Fibroblast of lung (primary cell): ENCODE measurements at regions not wholly inside any gene's neighbourhood (a gene's known extent, or its start where the extent isn't known, plus 50 kb on each side); places are given as distances from the start of the nearest gene placed in this dataset.

ENCODE experiments used
- DNase-seq, 2 donors: peaks; one replicate each; pipeline versions ENCODE4 v3.0.0 to v3.0.0-alpha.2; 2010; ENCODE audit warnings: low read depth in 2 of 2
- H2AFZ ChIP-seq: 2 replicates; pipeline ENCODE4 v1.5.1; 2012; ENCODE audit warnings: low read length, control low read depth, inconsistent platforms
- H3K27ac ChIP-seq: 2 replicates; pipeline ENCODE4 v1.5.1; 2011; ENCODE audit warnings: low read length, control low read depth; ENCODE audit not compliant: insufficient read depth
- H3K27me3 ChIP-seq: 2 replicates; pipeline ENCODE4 v1.5.1; 2011; ENCODE audit warnings: mild to moderate bottlenecking, low read length; ENCODE audit not compliant: control insufficient read depth, insufficient read depth
- H3K36me3 ChIP-seq: 2 replicates; pipeline ENCODE4 v1.5.1; 2011; ENCODE audit warnings: low read length; ENCODE audit not compliant: control insufficient read depth, insufficient read depth
- H3K4me1 ChIP-seq: 2 replicates; pipeline ENCODE4 v1.5.1; 2011; ENCODE audit warnings: low read length; ENCODE audit not compliant: control insufficient read depth, insufficient read depth; ENCODE audit errors: extremely low read depth
- H3K4me2 ChIP-seq: 2 replicates; pipeline ENCODE4 v1.5.1; 2011; ENCODE audit warnings: low read length, control low read depth; ENCODE audit not compliant: insufficient read depth; ENCODE audit errors: extremely low read depth
- H3K4me3 ChIP-seq, 4 experiments: fragments of 200-600 bp in 1 of 4; sonication (generic) in 1 of 4; replicated peaks in 1 of 4; 2 replicates each; pipeline ENCODE4 v1.5.1; 2011 to 2016; ENCODE audit warnings: low read length in 4 of 4, low read depth in 3 of 4, mild to moderate bottlenecking in 3 of 4, control low read depth in 2 of 4, inconsistent platforms in 1 of 4, mixed read lengths in 1 of 4; ENCODE audit not compliant: insufficient read depth in 1 of 4; ENCODE audit errors: control extremely low read depth in 1 of 4
- H3K79me2 ChIP-seq: 2 replicates; pipeline ENCODE4 v1.5.1; 2012; ENCODE audit warnings: mild to moderate bottlenecking, low read length, inconsistent platforms; ENCODE audit not compliant: control insufficient read depth, insufficient read depth
- H3K9ac ChIP-seq: 2 replicates; pipeline ENCODE4 v1.5.1; 2011; ENCODE audit warnings: mild to moderate bottlenecking, low read length, control low read depth; ENCODE audit not compliant: insufficient read depth
- H3K9me3 ChIP-seq: 2 replicates; pipeline ENCODE4 v1.5.1; 2012; ENCODE audit warnings: low read depth, low read length; ENCODE audit not compliant: control insufficient read depth, insufficient read depth
- H4K20me1 ChIP-seq: 2 replicates; pipeline ENCODE4 v1.5.1; 2011; ENCODE audit warnings: low read length; ENCODE audit not compliant: control insufficient read depth, insufficient read depth; ENCODE audit errors: extremely low read depth
- CTCF ChIP-seq, 2 donors: IDR thresholded peaks in 1 of 2; conservative IDR thresholded peaks in 1 of 2; 1 replicate in 1 of 2; 2 replicates in 1 of 2; pipeline ENCODE4 v1.5.1; 2011 to 2012; ENCODE audit warnings: low read length in 2 of 2, control low read depth in 1 of 2, inconsistent platforms in 1 of 2, low read depth in 1 of 2, mild to moderate bottlenecking in 1 of 2
- EZH2 ChIP-seq: IDR thresholded peaks from 2 replicates; pipeline ENCODE4 v1.5.1; 2012; ENCODE audit warnings: low read length, control low read depth, mild to moderate bottlenecking; ENCODE audit errors: missing control alignments

- Histone ChIP-seq H3K36me3 (no peaks in the 10 kb centered on the region), H3K27ac (no peak overlapping the region), H2AFZ (no peak overlapping the region), H3K27me3 (no peaks in the 10 kb centered on the region), H3K79me2 (no peaks in the 10 kb centered on the region), H3K4me3 (no peak overlapping the region), H3K9ac (no peak overlapping the region), H3K9me3 (no peaks in the 10 kb centered on the region), H3K4me2 (no peak overlapping the region), H4K20me1 (no peaks in the 10 kb centered on the region), H3K4me1 (no peaks in the 10 kb centered on the region)
- no peak for TF ChIP-seq CTCF (conservative IDR thresholded peaks at IDR 0.05 in 1 of 2, IDR thresholded peaks at IDR 0.05 in 1 of 2; ENCODE audit: low read depth in 1 of 2, low read length in 2 of 2)
- no peak for TF ChIP-seq EZH2
- no peak for DNase-seq
Observed at GRCh38 chr4:133574248-133574647, 425.2 kb downstream of the PCDH10 start.

GRCh38 chr4:133565379-133565778, 416.3 kb downstream of the PCDH10 start:
- H3K9ac ChIP-seq, result no peak overlapping the region
- no peak overlapping the region for H3K27ac ChIP-seq
- TF ChIP-seq CTCF (conservative IDR thresholded peaks at IDR 0.05 in 1 of 2, IDR thresholded peaks at IDR 0.05 in 1 of 2; ENCODE audit: low read depth in 1 of 2, low read length in 2 of 2) (no peak), EZH2 (no peak)
- no peaks in the 10 kb centered on the region for H3K79me2 ChIP-seq
- H3K9me3 ChIP-seq, result no peaks in the 10 kb centered on the region
- H3K36me3 ChIP-seq, result no peaks in the 10 kb centered on the region
- peak; percentile 83 to 95 for DNase-seq
- H3K27me3 ChIP-seq, result no peaks in the 10 kb centered on the region
- no peak overlapping the region for H2AFZ ChIP-seq
- H3K4me1 ChIP-seq, result no peaks in the 10 kb centered on the region
- H3K4me2 ChIP-seq, result no peak overlapping the region
- H3K4me3 ChIP-seq, result no peak overlapping the region
- no peaks in the 10 kb centered on the region for H4K20me1 ChIP-seq

- no peaks in the 10 kb centered on the region for H3K79me2 ChIP-seq
Observed at GRCh38 chr4:133559987-133560386, 410.9 kb downstream of the PCDH10 start.

More at GRCh38 chr4:133559987-133560386, 410.9 kb downstream of the PCDH10 start:
- H3K27me3 ChIP-seq, result no peaks in the 10 kb centered on the region
- no peak overlapping the region for H3K4me3 ChIP-seq
- no peak for DNase-seq
- H3K36me3 ChIP-seq, result no peaks in the 10 kb centered on the region
- no peaks in the 10 kb centered on the region for H4K20me1 ChIP-seq
- H2AFZ ChIP-seq, result no peak overlapping the region
- H3K4me1 ChIP-seq, result no peaks in the 10 kb centered on the region
- no peak overlapping the region for H3K9ac ChIP-seq
- H3K4me2 ChIP-seq, result no peak overlapping the region
- TF ChIP-seq CTCF (conservative IDR thresholded peaks at IDR 0.05 in 1 of 2, IDR thresholded peaks at IDR 0.05 in 1 of 2; ENCODE audit: low read depth in 1 of 2, low read length in 2 of 2) (no peak), EZH2 (no peak)
- no peak overlapping the region for H3K27ac ChIP-seq
- H3K9me3 ChIP-seq, result no peaks in the 10 kb centered on the region
